ENCODE measurements at regions not wholly inside any gene's neighbourhood (a gene's known extent, or its start where the extent isn't known, plus 50 kb on each side); places are given as distances from the start of the nearest gene placed in this dataset.

- Mint-ChIP-seq H3K4me1 (ENCODE audit: unreplicated experiment) (peaks cover 48% of the 10 kb centered on the region), H3K27ac (ENCODE audit: unreplicated experiment) (peak overlapping the region; percentile 79), H3K4me3 (ENCODE audit: unreplicated experiment) (no peak overlapping the region), H3K36me3 (ENCODE audit: low read depth, unreplicated experiment) (no peaks in the 10 kb centered on the region), H3K27me3 (ENCODE audit: unreplicated experiment) (peaks cover 4% of the 10 kb centered on the region), H3K9me3 (ENCODE audit: unreplicated experiment) (no peaks in the 10 kb centered on the region)
- no peak for DNase-seq (ENCODE audit: low spot score)
- no peak for TF ChIP-seq CTCF (IDR thresholded peaks at IDR 0.05; ENCODE audit: unreplicated experiment)
Measured at GRCh38 chr6:150547502-150548222, 52.0 kb upstream of the PLEKHG1 start.

DNA sequence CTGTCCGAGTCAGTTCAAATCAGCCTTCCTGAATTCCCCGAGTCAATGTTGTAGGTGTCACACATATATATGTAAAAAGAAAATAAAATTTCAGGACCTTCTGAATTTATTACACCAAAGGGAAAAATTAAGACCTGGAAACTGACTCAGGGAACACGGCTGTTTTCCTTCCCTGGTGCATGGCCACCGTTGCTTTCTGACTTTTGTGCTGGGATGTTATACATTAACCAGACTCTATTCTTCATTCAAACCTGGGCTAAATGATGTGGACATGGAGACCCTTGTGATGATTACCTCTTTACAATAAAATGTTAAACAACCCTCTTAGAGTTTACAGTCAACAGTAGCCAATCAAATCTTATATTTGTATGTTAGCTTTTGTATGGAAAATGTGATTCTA, 51.4 kb upstream of the PLEKHG1 start:
- H3K27me3 Mint-ChIP-seq (ENCODE audit: unreplicated experiment): peaks cover 6% of the 10 kb centered on the region
- no peak for DNase-seq (ENCODE audit: low spot score)
- no peak for TF ChIP-seq CTCF (IDR thresholded peaks at IDR 0.05; ENCODE audit: unreplicated experiment)
- no peak overlapping the region for H3K4me3 Mint-ChIP-seq (ENCODE audit: unreplicated experiment)
- no peak overlapping the region for H3K27ac Mint-ChIP-seq (ENCODE audit: unreplicated experiment)
- H3K9me3 Mint-ChIP-seq (ENCODE audit: unreplicated experiment): no peaks in the 10 kb centered on the region
- peaks cover 48% of the 10 kb centered on the region for H3K4me1 Mint-ChIP-seq (ENCODE audit: unreplicated experiment)
- H3K36me3 Mint-ChIP-seq (ENCODE audit: low read depth, unreplicated experiment): no peaks in the 10 kb centered on the region

DNA sequence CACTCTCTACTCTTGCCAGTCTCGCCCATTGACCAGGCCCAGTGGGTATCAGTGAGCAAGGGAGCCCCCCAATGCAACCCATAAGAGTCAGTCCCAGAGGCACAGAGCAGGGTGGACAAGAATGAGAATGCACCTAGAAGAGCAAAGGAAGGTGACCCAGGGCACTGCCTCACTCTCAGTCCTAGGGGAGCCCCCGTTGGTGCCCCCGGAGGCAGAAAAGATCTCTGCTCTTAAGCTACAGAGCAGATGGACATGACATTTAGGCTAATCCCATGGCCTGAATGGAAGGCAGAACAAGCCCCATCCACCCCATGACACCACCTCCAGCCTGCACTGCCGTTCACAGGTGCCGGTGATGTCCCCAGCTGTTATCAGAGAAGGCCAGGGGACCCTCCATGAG, 50.7 kb upstream of the PLEKHG1 start:
- no peak for TF ChIP-seq CTCF (IDR thresholded peaks at IDR 0.05; ENCODE audit: unreplicated experiment)
- Mint-ChIP-seq H3K27ac (ENCODE audit: unreplicated experiment) (no peak overlapping the region), H3K27me3 (ENCODE audit: unreplicated experiment) (peaks cover 6% of the 10 kb centered on the region), H3K36me3 (ENCODE audit: low read depth, unreplicated experiment) (no peaks in the 10 kb centered on the region), H3K4me3 (ENCODE audit: unreplicated experiment) (no peak overlapping the region), H3K9me3 (ENCODE audit: unreplicated experiment) (no peaks in the 10 kb centered on the region), H3K4me1 (ENCODE audit: unreplicated experiment) (peaks cover 48% of the 10 kb centered on the region)
- DNase-seq (ENCODE audit: low spot score): no peak

DNA sequence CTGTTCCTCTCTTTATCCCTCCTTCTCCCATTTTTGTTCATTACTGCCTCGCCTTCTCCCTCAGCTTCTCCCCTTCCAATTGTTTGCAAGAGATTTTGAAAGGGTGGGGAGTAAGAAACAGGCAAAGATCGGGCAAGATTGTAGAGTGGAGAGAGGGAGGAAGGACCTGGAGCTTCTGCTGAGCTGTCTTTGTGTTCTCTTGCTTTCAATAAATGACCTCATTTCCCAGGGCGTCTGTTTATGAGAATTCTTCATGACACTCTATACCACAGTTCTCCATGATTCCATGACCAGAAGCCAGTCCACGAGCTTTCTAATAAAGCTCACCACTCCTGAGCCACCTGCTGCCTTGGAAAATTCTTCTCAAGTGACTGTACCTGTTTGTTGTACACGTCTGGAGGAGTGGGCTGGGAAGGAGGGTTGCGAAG, 50.0 kb upstream of the PLEKHG1 start:
- Mint-ChIP-seq H3K4me3 (ENCODE audit: unreplicated experiment) (no peak overlapping the region), H3K27me3 (ENCODE audit: unreplicated experiment) (peaks cover 6% of the 10 kb centered on the region), H3K36me3 (ENCODE audit: low read depth, unreplicated experiment) (no peaks in the 10 kb centered on the region), H3K9me3 (ENCODE audit: unreplicated experiment) (no peaks in the 10 kb centered on the region), H3K27ac (ENCODE audit: unreplicated experiment) (peak overlapping the region; percentile 70), H3K4me1 (ENCODE audit: unreplicated experiment) (peaks cover 46% of the 10 kb centered on the region)
- TF ChIP-seq CTCF (IDR thresholded peaks at IDR 0.05; ENCODE audit: unreplicated experiment): no peak
- DNase-seq (ENCODE audit: low spot score): no peak
